ENCODE measurements at regions not wholly inside any gene's neighbourhood (a gene's known extent, or its start where the extent isn't known, plus 50 kb on each side); places are given as distances from the start of the nearest gene placed in this dataset.

DNA sequence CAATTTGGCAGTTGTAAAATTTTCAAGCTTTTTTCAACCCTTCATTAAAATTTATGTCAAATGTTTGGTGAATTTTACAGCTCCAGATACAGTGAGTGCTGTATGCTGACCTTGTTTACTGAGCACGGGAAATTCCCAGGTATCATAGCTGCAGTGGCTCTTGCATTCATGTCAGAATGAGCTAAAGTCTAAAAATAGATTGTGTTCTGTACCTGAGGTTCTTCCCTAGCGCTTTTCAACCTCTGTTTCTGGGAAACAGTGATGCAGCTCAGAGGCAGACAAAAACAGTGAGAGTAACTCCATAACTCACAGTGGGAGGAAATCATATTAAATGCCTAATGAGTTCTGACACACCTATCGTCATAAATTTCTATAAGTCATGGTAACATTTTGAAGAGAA lies 393.8 kb upstream of the GNPDA2 start:
- Histone ChIP-seq H3K27me3 (ENCODE audit: control insufficient read depth, low read length) (no peaks in the 10 kb centered on the region), H3K4me1 (ENCODE audit: control insufficient read depth, low read length) (no peaks in the 10 kb centered on the region), H4K20me1 (ENCODE audit: control insufficient read depth, insufficient read depth, low read depth, low read length) (no peaks in the 10 kb centered on the region), H3K9me2 (replicated peaks; ENCODE audit: control insufficient read depth, low read length) (no peaks in the 10 kb centered on the region), H3K4me3 (ENCODE audit: low read length) (no peak overlapping the region), H3K79me2 (ENCODE audit: control insufficient read depth, low read length) (no peaks in the 10 kb centered on the region), H3K36me3 (ENCODE audit: control insufficient read depth, low read length) (no peaks in the 10 kb centered on the region), H3F3A (ENCODE audit: control insufficient read depth, insufficient read depth) (no peaks in the 10 kb centered on the region), H3K27ac (ENCODE audit: low read depth, low read length) (no peak overlapping the region), H3K4me2 (ENCODE audit: low read length) (no peak overlapping the region), H3K9me3 (ENCODE audit: control insufficient read depth, insufficient read depth, low read length) (no peaks in the 10 kb centered on the region; the same call in 1 of the 2 replicates)
- TF ChIP-seq, protein P1, sequence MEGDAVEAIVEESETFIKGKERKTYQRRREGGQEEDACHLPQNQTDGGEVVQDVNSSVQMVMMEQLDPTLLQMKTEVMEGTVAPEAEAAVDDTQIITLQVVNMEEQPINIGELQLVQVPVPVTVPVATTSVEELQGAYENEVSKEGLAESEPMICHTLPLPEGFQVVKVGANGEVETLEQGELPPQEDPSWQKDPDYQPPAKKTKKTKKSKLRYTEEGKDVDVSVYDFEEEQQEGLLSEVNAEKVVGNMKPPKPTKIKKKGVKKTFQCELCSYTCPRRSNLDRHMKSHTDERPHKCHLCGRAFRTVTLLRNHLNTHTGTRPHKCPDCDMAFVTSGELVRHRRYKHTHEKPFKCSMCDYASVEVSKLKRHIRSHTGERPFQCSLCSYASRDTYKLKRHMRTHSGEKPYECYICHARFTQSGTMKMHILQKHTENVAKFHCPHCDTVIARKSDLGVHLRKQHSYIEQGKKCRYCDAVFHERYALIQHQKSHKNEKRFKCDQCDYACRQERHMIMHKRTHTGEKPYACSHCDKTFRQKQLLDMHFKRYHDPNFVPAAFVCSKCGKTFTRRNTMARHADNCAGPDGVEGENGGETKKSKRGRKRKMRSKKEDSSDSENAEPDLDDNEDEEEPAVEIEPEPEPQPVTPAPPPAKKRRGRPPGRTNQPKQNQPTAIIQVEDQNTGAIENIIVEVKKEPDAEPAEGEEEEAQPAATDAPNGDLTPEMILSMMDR (IDR thresholded peaks at IDR 0.05; ENCODE audit: low read depth, low read length, poor library complexity, severe bottlenecking) = no peak
- TF ChIP-seq EZH2phosphoT487 (IDR thresholded peaks at IDR 0.05; ENCODE audit: borderline replicate concordance, low read length) = no peak

DNA sequence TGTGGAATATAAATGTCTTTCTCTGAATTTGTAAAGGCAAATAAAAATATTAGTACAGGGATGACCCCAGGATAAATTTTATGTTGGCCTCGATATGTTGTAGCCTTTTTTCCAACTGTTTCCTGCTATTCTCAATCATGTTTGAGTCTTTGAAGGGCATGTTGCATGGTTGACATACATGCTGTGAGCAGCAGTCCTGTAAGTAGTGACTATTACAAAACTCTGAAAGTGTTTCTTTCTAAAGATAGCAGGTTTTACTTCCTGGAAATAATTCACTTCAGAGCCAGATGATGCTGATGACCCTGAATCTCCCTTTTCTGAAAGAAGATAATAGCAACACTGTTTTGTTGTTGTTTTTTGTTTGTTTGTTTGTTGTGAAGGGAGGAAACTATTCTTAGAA lies 393.0 kb upstream of the GNPDA2 start:
- Histone ChIP-seq H3K4me2 (ENCODE audit: low read length) (no peak overlapping the region), H3K4me1 (ENCODE audit: control insufficient read depth, low read length) (no peaks in the 10 kb centered on the region), H3F3A (ENCODE audit: control insufficient read depth, insufficient read depth) (no peaks in the 10 kb centered on the region), H3K9me3 (ENCODE audit: control insufficient read depth, insufficient read depth, low read length) (no peaks in the 10 kb centered on the region; the same call in 1 of the 2 replicates), H3K9me2 (replicated peaks; ENCODE audit: control insufficient read depth, low read length) (no peaks in the 10 kb centered on the region), H3K4me3 (ENCODE audit: low read length) (no peak overlapping the region), H3K27me3 (ENCODE audit: control insufficient read depth, low read length) (no peaks in the 10 kb centered on the region), H3K36me3 (ENCODE audit: control insufficient read depth, low read length) (no peaks in the 10 kb centered on the region), H3K79me2 (ENCODE audit: control insufficient read depth, low read length) (no peaks in the 10 kb centered on the region), H3K27ac (ENCODE audit: low read depth, low read length) (no peak overlapping the region), H4K20me1 (ENCODE audit: control insufficient read depth, insufficient read depth, low read depth, low read length) (no peaks in the 10 kb centered on the region)
- TF ChIP-seq EZH2phosphoT487 (IDR thresholded peaks at IDR 0.05; ENCODE audit: borderline replicate concordance, low read length) = no peak
- TF ChIP-seq, protein P1 (IDR thresholded peaks at IDR 0.05; ENCODE audit: low read depth, low read length, poor library complexity, severe bottlenecking) = no peak

DNA sequence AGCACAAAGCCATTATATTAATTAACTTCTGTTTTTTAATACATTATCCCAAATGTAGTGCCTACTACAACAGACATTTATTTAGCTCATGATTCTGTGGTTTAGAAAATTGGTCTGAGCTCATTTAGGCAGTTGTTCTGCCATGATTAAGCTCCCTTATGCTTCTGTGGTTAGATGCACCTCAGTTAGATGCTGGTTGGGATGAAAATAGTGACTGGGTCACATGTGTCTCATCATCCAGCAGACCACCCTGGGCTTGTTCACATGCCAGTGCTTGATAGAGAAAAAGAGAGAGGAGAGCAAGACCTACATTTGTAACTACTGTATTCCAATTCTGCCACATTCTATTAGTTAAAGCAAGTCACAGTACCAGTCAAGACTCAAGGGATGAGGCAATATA lies 376.4 kb upstream of the GNPDA2 start:
- Histone ChIP-seq H3F3A (ENCODE audit: control insufficient read depth, insufficient read depth) (no peaks in the 10 kb centered on the region), H3K27me3 (ENCODE audit: control insufficient read depth, low read length) (no peaks in the 10 kb centered on the region), H3K36me3 (ENCODE audit: control insufficient read depth, low read length) (no peaks in the 10 kb centered on the region)

More for the DNA sequence above, 376.4 kb upstream of the GNPDA2 start:
- TF ChIP-seq, protein P1 (IDR thresholded peaks at IDR 0.05; ENCODE audit: low read depth, low read length, poor library complexity, severe bottlenecking) = no peak
- TF ChIP-seq EZH2phosphoT487 (IDR thresholded peaks at IDR 0.05; ENCODE audit: borderline replicate concordance, low read length) = no peak
- no peak overlapping the region for H3K4me3 ChIP-seq (ENCODE audit: low read length)
- no peaks in the 10 kb centered on the region for H3K4me1 ChIP-seq (ENCODE audit: control insufficient read depth, low read length)
- H3K9me2 ChIP-seq (replicated peaks; ENCODE audit: control insufficient read depth, low read length) = no peaks in the 10 kb centered on the region
- no peak overlapping the region for H3K27ac ChIP-seq (ENCODE audit: low read depth, low read length)
- no peaks in the 10 kb centered on the region for H4K20me1 ChIP-seq (ENCODE audit: control insufficient read depth, insufficient read depth, low read depth, low read length)
- no peaks in the 10 kb centered on the region for H3K9me3 ChIP-seq (ENCODE audit: control insufficient read depth, insufficient read depth, low read length)
- H3K79me2 ChIP-seq (ENCODE audit: control insufficient read depth, low read length) = no peaks in the 10 kb centered on the region
- no peak overlapping the region for H3K4me2 ChIP-seq (ENCODE audit: low read length)

Data from DOHH2 (cell line).